Heart left ventricle (tissue), 16 donors: ENCODE measurements at regions not wholly inside any gene's neighbourhood (a gene's known extent, or its start where the extent isn't known, plus 50 kb on each side); places are given as distances from the start of the nearest gene placed in this dataset.

ENCODE experiments used
- ATAC-seq, 4 donors: fragments of 200-7000 bp; cut with Tn5 transposase; one replicate each; pipeline ENCODE4 v1.9.1; 2020 to 2022; ENCODE audit warnings: moderate library complexity in 4 of 4, mild to moderate bottlenecking in 3 of 4, moderate number of reproducible peaks in 1 of 4
- DNase-seq, 5 donors: peaks; one replicate each; pipeline ENCODE4 v3.0.0-alpha.2; 2020
- H3K27ac ChIP-seq, 12 donors: fragments of 200-600 bp; sonication (generic) in 4 of 12; one replicate each; pipeline versions ENCODE4 v1.5.0 to v1.8.0; 2016 to 2022; ENCODE audit warnings: mild to moderate bottlenecking in 2 of 12
- H3K27me3 ChIP-seq, 9 donors: fragments of 200-600 bp; sonication (generic) in 2 of 9; one replicate each; pipeline versions ENCODE4 v1.5.1 to v1.8.0; 2016 to 2022; ENCODE audit warnings: mild to moderate bottlenecking in 3 of 9
- H3K36me3 ChIP-seq, 9 donors: fragments of 200-600 bp; sonication (generic) in 2 of 9; one replicate each; pipeline versions ENCODE4 v1.5.0 to v1.8.0; 2018 to 2022; ENCODE audit warnings: mild to moderate bottlenecking in 2 of 9
- H3K4me1 ChIP-seq, 12 donors: fragments of 200-600 bp; sonication (generic) in 4 of 12; one replicate each; pipeline versions ENCODE4 v1.5.0 to v1.8.0; 2016 to 2022; ENCODE audit warnings: mild to moderate bottlenecking in 3 of 12
- H3K4me3 ChIP-seq, 12 donors: fragments of 200-600 bp; sonication (generic) in 4 of 12; one replicate each; pipeline versions ENCODE4 v1.5.0 to v1.8.0; 2017 to 2022; ENCODE audit warnings: mild to moderate bottlenecking in 9 of 12, moderate library complexity in 4 of 12
- H3K9me3 ChIP-seq, 12 donors: fragments of 200-600 bp; sonication (generic) in 4 of 12; one replicate each; pipeline versions ENCODE4 v1.5.0 to v1.8.0; 2016 to 2022; ENCODE audit warnings: mild to moderate bottlenecking in 1 of 12
- CTCF ChIP-seq, 12 donors: fragments of 200-600 bp; sonication (generic) in 4 of 12; IDR thresholded peaks; one replicate each; pipeline versions ENCODE4 v1.5.0 to v1.8.0; 2018 to 2022; ENCODE audit warnings: antibody characterized with exemption in 12 of 12, mild to moderate bottlenecking in 5 of 12
- POLR2A ChIP-seq, 2 donors: fragments of 450-650 bp; IDR thresholded peaks; one replicate each; pipeline ENCODE4 v1.6.1; 2017; ENCODE audit warnings: antibody characterized with exemption in 2 of 2, mild to moderate bottlenecking in 2 of 2, moderate library complexity in 2 of 2
- WGBS, 4 donors: extraction: QIAGEN DNeasy Blood & Tissue Kit in 2 of 4; methylation state at CpG; one replicate each; pipeline versions ENCODE4 v1.1.5 to v1.1.7; 2013 to 2018; 5-methylcytosine and 5-hydroxymethylcytosine counted together
- intact Hi-C, 10 donors: fragments of 100-400 bp; cut with DNase I; formaldehyde crosslinking; loops; one replicate each; pipeline versions ENCODE4 v1.11.1 to v1.14.2; 2022
- donor health status: ischemic (EF 13 %, LVEDD 7.1; RV severe dilation, severe dysfunction).
- donor health status: healthy with polysubstance abuse.
- donor health status: DM: no; HTN: yes; CAD: no.
- donor health status: DM: no; HTN: no; CAD: no.
- donor health status: ischemic (EF 25% LVEDD 6.9; RV normal size, moderate dysfunction).
- donor health status: ischemic (EF 25% LVEDD 5.7; RV mildly dilated, moderate dysfunction).
- donor health status: healthy.
- donor health status: DM: yes; HTN: yes; CAD: no.
- donor health status: ischemic (EF 35%, LVEDD 5.7; RV mildly dilated, moderate dysfunction).
- donor health status: nonischemic (EF 11% LVEDD 7.7; RV severe dilation, severe dysfunction).
- donor health status: DM: yes; HTN: yes; CAD: no.
- donor health status: PGD.
- donor health status: ischemic (EF 29% LVEDD 5.4; RV normal size, mild dysfunction).
- donor health status: nonischemic (EF 23%, LVEDD 6.1; RV moderate dilation, normal function).

- Histone ChIP-seq H3K9me3 (no peaks in the 10 kb centered on the region), H3K4me1 (no peaks in the 10 kb centered on the region), H3K36me3 (no peaks in the 10 kb centered on the region), H3K27me3 (no peaks in the 10 kb centered on the region), H3K27ac (no peak overlapping the region), H3K4me3 (no peak overlapping the region)
- 58 to 63% (median 59%) methylated on average over 3 of the region's 3 CpGs for WGBS, 4 donors
- DNase-seq (no peak), ATAC-seq (no peak)
- TF ChIP-seq POLR2A (IDR thresholded peaks at IDR 0.05) (no peak), CTCF (IDR thresholded peaks at IDR 0.05) (peak; percentile 21 to 51 (median 30))
- intact Hi-C loops = no loop called here
These were observed 56.0 kb upstream of the FAM174A start for GRCh38 chr5:100479079-100479688.

GRCh38 chr5:100472091-100472490 is 63.1 kb upstream of the FAM174A start:
- no peaks in the 10 kb centered on the region for H3K36me3 ChIP-seq
- H3K4me1 ChIP-seq = no peaks in the 10 kb centered on the region
- no peaks in the 10 kb centered on the region for H3K27me3 ChIP-seq
- ATAC-seq = no peak
- WGBS, 4 donors = 88 to 95% (median 92%) methylated on average over 2 of the region's 2 CpGs
- H3K9me3 ChIP-seq = no peaks in the 10 kb centered on the region
- no peak overlapping the region for H3K4me3 ChIP-seq
- H3K27ac ChIP-seq = no peak overlapping the region
- intact Hi-C loops = no loop called here
- TF ChIP-seq POLR2A (IDR thresholded peaks at IDR 0.05) = no peak
- TF ChIP-seq CTCF (IDR thresholded peaks at IDR 0.05) = no peak
- no peak for DNase-seq

GRCh38 chr5:100469767-100470166 is 65.4 kb upstream of the FAM174A start:
- intact Hi-C loops = no loop called here
- TF ChIP-seq CTCF (IDR thresholded peaks at IDR 0.05) (no peak), POLR2A (IDR thresholded peaks at IDR 0.05) (no peak)

GRCh38 chr5:100464418-100464817 is 70.8 kb upstream of the FAM174A start:
- DNase-seq (no peak), ATAC-seq (no peak)
- Histone ChIP-seq H3K27me3 (no peaks in the 10 kb centered on the region), H3K9me3 (peaks cover 0 to 5% (median 0%) of the 10 kb centered on the region in 12 donors), H3K27ac (no peak overlapping the region), H3K36me3 (no peaks in the 10 kb centered on the region), H3K4me3 (no peak overlapping the region), H3K4me1 (no peaks in the 10 kb centered on the region)
- intact Hi-C loops = no loop called here
- TF ChIP-seq CTCF (IDR thresholded peaks at IDR 0.05) (no peak), POLR2A (IDR thresholded peaks at IDR 0.05) (no peak)
- WGBS, 4 donors = 77 to 83% (median 80%) methylated on average over 2 of the region's 2 CpGs

More at GRCh38 chr5:100469767-100470166, 65.4 kb upstream of the FAM174A start:
- H3K36me3 ChIP-seq = no peaks in the 10 kb centered on the region
- no peaks in the 10 kb centered on the region for H3K27me3 ChIP-seq
- no peaks in the 10 kb centered on the region for H3K4me1 ChIP-seq
- DNase-seq = no peak
- H3K27ac ChIP-seq = no peak overlapping the region
- peaks cover 0 to 4% (median 0%) of the 10 kb centered on the region in 12 donors for H3K9me3 ChIP-seq
- no peak for ATAC-seq
- no peak overlapping the region for H3K4me3 ChIP-seq
